Fibroblast of lung (primary cell): ENCODE measurements at regions not wholly inside any gene's neighbourhood (a gene's known extent, or its start where the extent isn't known, plus 50 kb on each side); places are given as distances from the start of the nearest gene placed in this dataset.

Experiments
- EZH2 ChIP-seq: IDR thresholded peaks from 2 replicates; pipeline ENCODE4 v1.5.1; 2012; ENCODE audit warnings: low read length, control low read depth, mild to moderate bottlenecking; ENCODE audit errors: missing control alignments
- TF ChIP-seq, protein P1 (sequence below), 2 donors: IDR thresholded peaks in 1 of 2; conservative IDR thresholded peaks in 1 of 2; 1 replicate in 1 of 2; 2 replicates in 1 of 2; pipeline ENCODE4 v1.5.1; 2011 to 2012; ENCODE audit warnings: low read length in 2 of 2, control low read depth in 1 of 2, inconsistent platforms in 1 of 2, low read depth in 1 of 2, mild to moderate bottlenecking in 1 of 2

DNA sequence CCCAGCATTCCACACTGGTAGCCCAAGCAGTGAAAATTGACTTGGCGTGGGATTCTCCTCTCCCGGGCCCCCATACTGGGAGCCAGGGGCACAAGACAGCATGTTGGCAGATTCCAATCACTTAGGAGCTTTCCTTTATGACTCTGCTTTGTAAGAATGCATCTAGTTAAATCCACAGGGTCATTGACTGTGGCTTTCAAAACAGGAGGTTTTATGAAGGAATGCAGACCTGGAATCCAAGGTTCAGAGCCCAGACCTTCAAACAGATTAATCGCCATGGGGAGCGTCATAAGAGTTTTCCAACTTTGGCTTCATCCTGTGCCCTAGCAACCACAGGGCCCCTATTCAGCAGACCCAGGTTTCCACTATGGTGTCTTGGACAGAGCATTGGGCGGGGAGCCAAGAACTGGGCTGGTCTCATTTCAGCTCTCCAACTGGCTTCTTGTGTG is 76.4 kb upstream of the RMST start:
- TF ChIP-seq, protein P1, sequence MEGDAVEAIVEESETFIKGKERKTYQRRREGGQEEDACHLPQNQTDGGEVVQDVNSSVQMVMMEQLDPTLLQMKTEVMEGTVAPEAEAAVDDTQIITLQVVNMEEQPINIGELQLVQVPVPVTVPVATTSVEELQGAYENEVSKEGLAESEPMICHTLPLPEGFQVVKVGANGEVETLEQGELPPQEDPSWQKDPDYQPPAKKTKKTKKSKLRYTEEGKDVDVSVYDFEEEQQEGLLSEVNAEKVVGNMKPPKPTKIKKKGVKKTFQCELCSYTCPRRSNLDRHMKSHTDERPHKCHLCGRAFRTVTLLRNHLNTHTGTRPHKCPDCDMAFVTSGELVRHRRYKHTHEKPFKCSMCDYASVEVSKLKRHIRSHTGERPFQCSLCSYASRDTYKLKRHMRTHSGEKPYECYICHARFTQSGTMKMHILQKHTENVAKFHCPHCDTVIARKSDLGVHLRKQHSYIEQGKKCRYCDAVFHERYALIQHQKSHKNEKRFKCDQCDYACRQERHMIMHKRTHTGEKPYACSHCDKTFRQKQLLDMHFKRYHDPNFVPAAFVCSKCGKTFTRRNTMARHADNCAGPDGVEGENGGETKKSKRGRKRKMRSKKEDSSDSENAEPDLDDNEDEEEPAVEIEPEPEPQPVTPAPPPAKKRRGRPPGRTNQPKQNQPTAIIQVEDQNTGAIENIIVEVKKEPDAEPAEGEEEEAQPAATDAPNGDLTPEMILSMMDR (conservative IDR thresholded peaks at IDR 0.05 in 1 of 2, IDR thresholded peaks at IDR 0.05 in 1 of 2; ENCODE audit: low read depth in 1 of 2, low read length in 2 of 2): no peak
- no peak for TF ChIP-seq EZH2
